ENCODE measurements at regions not wholly inside any gene's neighbourhood (a gene's known extent, or its start where the extent isn't known, plus 50 kb on each side); places are given as distances from the start of the nearest gene placed in this dataset.

- no peak overlapping the region for H3K4me3 ChIP-seq (IDR thresholded peaks at IDR 0.05; ENCODE audit: insufficient read depth, low read depth, low read length)
- no peak overlapping the region for H2AFZ ChIP-seq (ENCODE audit: low read depth)
- peaks cover 36% of the 10 kb centered on the region for H3K4me1 ChIP-seq (ENCODE audit: low read depth, poor library complexity, severe bottlenecking)
- no peaks in the 10 kb centered on the region for H4K20me1 ChIP-seq (ENCODE audit: insufficient read depth)
- no peaks in the 10 kb centered on the region for H3K36me3 ChIP-seq (ENCODE audit: insufficient read depth)
- H3K27me3 ChIP-seq (ENCODE audit: insufficient read depth, low read depth) = no peaks in the 10 kb centered on the region
- no peaks in the 10 kb centered on the region for H3K79me2 ChIP-seq (ENCODE audit: insufficient read depth, low read depth)
- H3K4me2 ChIP-seq = no peak overlapping the region
- no peak overlapping the region for H3K9ac ChIP-seq
- no peak overlapping the region for H3K27ac ChIP-seq
- TF ChIP-seq, protein P1, sequence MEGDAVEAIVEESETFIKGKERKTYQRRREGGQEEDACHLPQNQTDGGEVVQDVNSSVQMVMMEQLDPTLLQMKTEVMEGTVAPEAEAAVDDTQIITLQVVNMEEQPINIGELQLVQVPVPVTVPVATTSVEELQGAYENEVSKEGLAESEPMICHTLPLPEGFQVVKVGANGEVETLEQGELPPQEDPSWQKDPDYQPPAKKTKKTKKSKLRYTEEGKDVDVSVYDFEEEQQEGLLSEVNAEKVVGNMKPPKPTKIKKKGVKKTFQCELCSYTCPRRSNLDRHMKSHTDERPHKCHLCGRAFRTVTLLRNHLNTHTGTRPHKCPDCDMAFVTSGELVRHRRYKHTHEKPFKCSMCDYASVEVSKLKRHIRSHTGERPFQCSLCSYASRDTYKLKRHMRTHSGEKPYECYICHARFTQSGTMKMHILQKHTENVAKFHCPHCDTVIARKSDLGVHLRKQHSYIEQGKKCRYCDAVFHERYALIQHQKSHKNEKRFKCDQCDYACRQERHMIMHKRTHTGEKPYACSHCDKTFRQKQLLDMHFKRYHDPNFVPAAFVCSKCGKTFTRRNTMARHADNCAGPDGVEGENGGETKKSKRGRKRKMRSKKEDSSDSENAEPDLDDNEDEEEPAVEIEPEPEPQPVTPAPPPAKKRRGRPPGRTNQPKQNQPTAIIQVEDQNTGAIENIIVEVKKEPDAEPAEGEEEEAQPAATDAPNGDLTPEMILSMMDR (conservative IDR thresholded peaks at IDR 0.05; ENCODE audit: low read depth, low read length) = no peak
These were observed 203.9 kb upstream of the SAMSN1 start for GRCh38 chr21:14750041-14750440.

DNA sequence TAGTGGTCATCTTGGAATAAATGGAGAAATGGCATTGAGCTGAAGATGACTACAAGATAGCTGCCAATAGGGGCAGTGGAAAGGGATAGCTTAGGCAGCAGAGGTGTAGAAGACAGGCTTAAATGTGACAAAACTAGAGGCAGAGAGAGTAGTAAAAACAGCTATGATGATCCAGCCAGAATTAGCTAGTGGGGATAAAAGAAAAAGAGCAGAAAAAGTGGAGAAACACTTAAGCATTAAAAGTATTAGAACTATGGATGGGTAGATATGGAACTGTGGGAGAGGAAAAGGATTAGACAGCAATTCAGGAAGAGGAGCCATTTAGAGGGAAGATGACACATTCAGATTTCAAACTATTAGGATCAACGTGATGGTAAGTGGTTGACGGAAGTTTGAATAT, 202.5 kb upstream of the SAMSN1 start:
- Histone ChIP-seq H3K4me2 (no peak overlapping the region), H3K4me3 (IDR thresholded peaks at IDR 0.05; ENCODE audit: insufficient read depth, low read depth, low read length) (no peak overlapping the region), H3K36me3 (ENCODE audit: insufficient read depth) (no peaks in the 10 kb centered on the region), H4K20me1 (ENCODE audit: insufficient read depth) (no peaks in the 10 kb centered on the region), H3K9ac (no peak overlapping the region), H2AFZ (ENCODE audit: low read depth) (no peak overlapping the region), H3K79me2 (ENCODE audit: insufficient read depth, low read depth) (no peaks in the 10 kb centered on the region), H3K4me1 (ENCODE audit: low read depth, poor library complexity, severe bottlenecking) (peaks cover 22% of the 10 kb centered on the region), H3K27me3 (ENCODE audit: insufficient read depth, low read depth) (no peaks in the 10 kb centered on the region), H3K27ac (no peak overlapping the region)
- TF ChIP-seq, protein P1 (conservative IDR thresholded peaks at IDR 0.05; ENCODE audit: low read depth, low read length) = no peak

DNA sequence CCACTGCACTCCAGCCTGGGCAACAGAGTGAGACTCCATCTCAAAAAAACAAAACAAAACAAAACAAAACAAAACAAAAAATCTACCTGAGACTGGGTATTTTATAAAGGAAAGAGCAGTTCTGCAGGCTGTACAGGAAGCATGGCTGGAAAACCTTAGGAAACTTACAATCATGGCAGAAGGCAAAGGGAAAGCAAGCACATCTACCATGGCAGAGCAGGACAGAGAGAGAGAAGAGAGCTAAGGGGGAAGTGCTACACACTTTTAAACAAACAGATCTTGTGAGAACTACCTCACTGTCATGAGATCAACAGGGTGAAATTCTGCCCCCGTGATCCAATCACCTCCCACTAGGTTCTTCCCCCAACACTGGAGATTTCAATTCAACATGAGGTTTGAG, 198.3 kb upstream of the SAMSN1 start:
- TF ChIP-seq, protein P1 (conservative IDR thresholded peaks at IDR 0.05; ENCODE audit: low read depth, low read length) = no peak
- Histone ChIP-seq H3K4me3 (IDR thresholded peaks at IDR 0.05; ENCODE audit: insufficient read depth, low read depth, low read length) (no peak overlapping the region), H3K36me3 (ENCODE audit: insufficient read depth) (no peaks in the 10 kb centered on the region), H3K4me1 (ENCODE audit: low read depth, poor library complexity, severe bottlenecking) (no peaks in the 10 kb centered on the region), H3K9ac (no peak overlapping the region), H3K4me2 (no peak overlapping the region), H4K20me1 (ENCODE audit: insufficient read depth) (no peaks in the 10 kb centered on the region), H2AFZ (ENCODE audit: low read depth) (no peak overlapping the region), H3K27ac (no peak overlapping the region), H3K79me2 (ENCODE audit: insufficient read depth, low read depth) (no peaks in the 10 kb centered on the region), H3K27me3 (ENCODE audit: insufficient read depth, low read depth) (no peaks in the 10 kb centered on the region)

DNA sequence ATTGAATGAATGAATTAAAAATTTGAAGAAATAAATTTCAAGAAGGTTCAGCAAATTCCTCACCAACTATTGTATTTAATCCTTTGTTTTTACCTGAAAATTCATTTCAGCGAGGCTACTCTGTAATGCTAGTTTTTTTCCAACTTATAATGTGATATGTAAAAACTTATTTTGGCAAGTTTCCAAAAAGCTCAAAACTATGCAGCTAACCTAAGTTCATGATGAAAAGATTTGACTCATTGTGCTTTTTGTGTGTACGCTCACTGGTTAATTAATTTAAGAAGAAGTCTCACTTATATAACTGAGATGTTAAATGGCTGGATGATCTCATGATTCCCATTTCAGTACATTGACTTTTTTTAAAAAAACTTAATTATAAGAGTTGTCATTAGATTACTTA, 196.0 kb upstream of the SAMSN1 start:
- no peaks in the 10 kb centered on the region for H3K4me1 ChIP-seq (ENCODE audit: low read depth, poor library complexity, severe bottlenecking)
- TF ChIP-seq, protein P1 (conservative IDR thresholded peaks at IDR 0.05; ENCODE audit: low read depth, low read length) = no peak
- no peak overlapping the region for H3K4me2 ChIP-seq
- no peak overlapping the region for H2AFZ ChIP-seq (ENCODE audit: low read depth)
- no peaks in the 10 kb centered on the region for H3K36me3 ChIP-seq (ENCODE audit: insufficient read depth)
- no peak overlapping the region for H3K9ac ChIP-seq
- no peak overlapping the region for H3K4me3 ChIP-seq (IDR thresholded peaks at IDR 0.05; ENCODE audit: insufficient read depth, low read depth, low read length)
- no peaks in the 10 kb centered on the region for H3K27me3 ChIP-seq (ENCODE audit: insufficient read depth, low read depth)
- no peak overlapping the region for H3K27ac ChIP-seq
- H4K20me1 ChIP-seq (ENCODE audit: insufficient read depth) = no peaks in the 10 kb centered on the region
- no peaks in the 10 kb centered on the region for H3K79me2 ChIP-seq (ENCODE audit: insufficient read depth, low read depth)
